ENCODE measurements at regions not wholly inside any gene's neighbourhood (a gene's known extent, or its start where the extent isn't known, plus 50 kb on each side); places are given as distances from the start of the nearest gene placed in this dataset.

DNA sequence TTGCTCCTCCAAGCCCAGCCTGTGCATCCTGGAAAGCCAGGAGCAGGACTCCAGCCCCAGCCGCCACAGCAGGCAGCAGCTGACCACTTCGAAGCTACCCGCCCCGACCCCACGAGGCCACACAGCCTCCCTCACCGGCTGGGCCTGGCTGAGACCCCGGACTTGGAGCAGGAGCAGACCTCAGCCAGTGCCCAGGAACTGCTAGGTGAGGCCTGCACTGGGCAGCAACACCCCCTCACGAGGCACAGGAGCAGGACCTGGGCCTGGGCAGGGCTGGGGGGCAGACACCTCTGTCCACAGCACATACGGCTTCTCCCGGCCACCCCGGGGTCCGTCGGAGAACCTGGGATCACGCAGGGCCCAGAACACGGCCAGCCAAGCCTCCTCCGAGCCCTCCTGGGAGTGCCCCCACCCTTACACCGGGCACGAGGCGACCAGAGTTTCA is 137.4 kb upstream of the C14orf180 start:
- Mint-ChIP-seq H3K27ac (no peak overlapping the region), H3K27me3 (ENCODE audit: insufficient read depth, low read depth, poor library complexity) (peaks cover 8% of the 10 kb centered on the region), H3K36me3 (ENCODE audit: low read depth) (no peaks in the 10 kb centered on the region), H3K9me3 (no peaks in the 10 kb centered on the region; the same call in 2 of the 3 replicates), H3K4me1 (peaks cover 12% of the 10 kb centered on the region), H3K4me3 (no peak overlapping the region)
- Histone ChIP-seq H3K4me2 (no peak overlapping the region), H4K20me1 (replicated peaks; ENCODE audit: insufficient read depth) (no peaks in the 10 kb centered on the region), H3K4me1 (ENCODE audit: insufficient read depth) (no peaks in the 10 kb centered on the region), H3F3A (replicated peaks; ENCODE audit: low read depth) (no peaks in the 10 kb centered on the region), H3K4me3 (no peak overlapping the region), H3K27ac (ENCODE audit: low read depth) (no peak overlapping the region), H3K36me3 (ENCODE audit: insufficient read depth) (no peaks in the 10 kb centered on the region), H3K27me3 (ENCODE audit: insufficient read depth) (no peaks in the 10 kb centered on the region), H3K79me2 (replicated peaks; ENCODE audit: insufficient read depth) (no peaks in the 10 kb centered on the region), H2AFZ (peak overlapping the region; percentile 74; the same call in 1 of the 2 replicates), H3K9me2 (ENCODE audit: insufficient read depth) (no peaks in the 10 kb centered on the region)
- TF ChIP-seq, protein P1, sequence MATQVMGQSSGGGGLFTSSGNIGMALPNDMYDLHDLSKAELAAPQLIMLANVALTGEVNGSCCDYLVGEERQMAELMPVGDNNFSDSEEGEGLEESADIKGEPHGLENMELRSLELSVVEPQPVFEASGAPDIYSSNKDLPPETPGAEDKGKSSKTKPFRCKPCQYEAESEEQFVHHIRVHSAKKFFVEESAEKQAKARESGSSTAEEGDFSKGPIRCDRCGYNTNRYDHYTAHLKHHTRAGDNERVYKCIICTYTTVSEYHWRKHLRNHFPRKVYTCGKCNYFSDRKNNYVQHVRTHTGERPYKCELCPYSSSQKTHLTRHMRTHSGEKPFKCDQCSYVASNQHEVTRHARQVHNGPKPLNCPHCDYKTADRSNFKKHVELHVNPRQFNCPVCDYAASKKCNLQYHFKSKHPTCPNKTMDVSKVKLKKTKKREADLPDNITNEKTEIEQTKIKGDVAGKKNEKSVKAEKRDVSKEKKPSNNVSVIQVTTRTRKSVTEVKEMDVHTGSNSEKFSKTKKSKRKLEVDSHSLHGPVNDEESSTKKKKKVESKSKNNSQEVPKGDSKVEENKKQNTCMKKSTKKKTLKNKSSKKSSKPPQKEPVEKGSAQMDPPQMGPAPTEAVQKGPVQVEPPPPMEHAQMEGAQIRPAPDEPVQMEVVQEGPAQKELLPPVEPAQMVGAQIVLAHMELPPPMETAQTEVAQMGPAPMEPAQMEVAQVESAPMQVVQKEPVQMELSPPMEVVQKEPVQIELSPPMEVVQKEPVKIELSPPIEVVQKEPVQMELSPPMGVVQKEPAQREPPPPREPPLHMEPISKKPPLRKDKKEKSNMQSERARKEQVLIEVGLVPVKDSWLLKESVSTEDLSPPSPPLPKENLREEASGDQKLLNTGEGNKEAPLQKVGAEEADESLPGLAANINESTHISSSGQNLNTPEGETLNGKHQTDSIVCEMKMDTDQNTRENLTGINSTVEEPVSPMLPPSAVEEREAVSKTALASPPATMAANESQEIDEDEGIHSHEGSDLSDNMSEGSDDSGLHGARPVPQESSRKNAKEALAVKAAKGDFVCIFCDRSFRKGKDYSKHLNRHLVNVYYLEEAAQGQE (IDR thresholded peaks at IDR 0.05; ENCODE audit: unreplicated experiment), result no peak
- TF ChIP-seq POLR2AphosphoS5 (IDR thresholded peaks at IDR 0.05; ENCODE audit: low read depth) (no peak), EZH2phosphoT487 (IDR thresholded peaks at IDR 0.05; ENCODE audit: unreplicated experiment) (no peak), CREB1 (CRISPR knock-in tag; IDR thresholded peaks at IDR 0.05; ENCODE audit: low read depth) (no peak), EZH2 (IDR thresholded peaks at IDR 0.05; ENCODE audit: low read depth, unreplicated experiment) (no peak), ZNF114 (CRISPR knock-in tag; IDR thresholded peaks at IDR 0.05) (no peak), JUNB (IDR thresholded peaks at IDR 0.05; ENCODE audit: unreplicated experiment) (no peak), NANOG (IDR thresholded peaks at IDR 0.05; ENCODE audit: borderline replicate concordance) (no peak)
- TF ChIP-seq, protein P2, sequence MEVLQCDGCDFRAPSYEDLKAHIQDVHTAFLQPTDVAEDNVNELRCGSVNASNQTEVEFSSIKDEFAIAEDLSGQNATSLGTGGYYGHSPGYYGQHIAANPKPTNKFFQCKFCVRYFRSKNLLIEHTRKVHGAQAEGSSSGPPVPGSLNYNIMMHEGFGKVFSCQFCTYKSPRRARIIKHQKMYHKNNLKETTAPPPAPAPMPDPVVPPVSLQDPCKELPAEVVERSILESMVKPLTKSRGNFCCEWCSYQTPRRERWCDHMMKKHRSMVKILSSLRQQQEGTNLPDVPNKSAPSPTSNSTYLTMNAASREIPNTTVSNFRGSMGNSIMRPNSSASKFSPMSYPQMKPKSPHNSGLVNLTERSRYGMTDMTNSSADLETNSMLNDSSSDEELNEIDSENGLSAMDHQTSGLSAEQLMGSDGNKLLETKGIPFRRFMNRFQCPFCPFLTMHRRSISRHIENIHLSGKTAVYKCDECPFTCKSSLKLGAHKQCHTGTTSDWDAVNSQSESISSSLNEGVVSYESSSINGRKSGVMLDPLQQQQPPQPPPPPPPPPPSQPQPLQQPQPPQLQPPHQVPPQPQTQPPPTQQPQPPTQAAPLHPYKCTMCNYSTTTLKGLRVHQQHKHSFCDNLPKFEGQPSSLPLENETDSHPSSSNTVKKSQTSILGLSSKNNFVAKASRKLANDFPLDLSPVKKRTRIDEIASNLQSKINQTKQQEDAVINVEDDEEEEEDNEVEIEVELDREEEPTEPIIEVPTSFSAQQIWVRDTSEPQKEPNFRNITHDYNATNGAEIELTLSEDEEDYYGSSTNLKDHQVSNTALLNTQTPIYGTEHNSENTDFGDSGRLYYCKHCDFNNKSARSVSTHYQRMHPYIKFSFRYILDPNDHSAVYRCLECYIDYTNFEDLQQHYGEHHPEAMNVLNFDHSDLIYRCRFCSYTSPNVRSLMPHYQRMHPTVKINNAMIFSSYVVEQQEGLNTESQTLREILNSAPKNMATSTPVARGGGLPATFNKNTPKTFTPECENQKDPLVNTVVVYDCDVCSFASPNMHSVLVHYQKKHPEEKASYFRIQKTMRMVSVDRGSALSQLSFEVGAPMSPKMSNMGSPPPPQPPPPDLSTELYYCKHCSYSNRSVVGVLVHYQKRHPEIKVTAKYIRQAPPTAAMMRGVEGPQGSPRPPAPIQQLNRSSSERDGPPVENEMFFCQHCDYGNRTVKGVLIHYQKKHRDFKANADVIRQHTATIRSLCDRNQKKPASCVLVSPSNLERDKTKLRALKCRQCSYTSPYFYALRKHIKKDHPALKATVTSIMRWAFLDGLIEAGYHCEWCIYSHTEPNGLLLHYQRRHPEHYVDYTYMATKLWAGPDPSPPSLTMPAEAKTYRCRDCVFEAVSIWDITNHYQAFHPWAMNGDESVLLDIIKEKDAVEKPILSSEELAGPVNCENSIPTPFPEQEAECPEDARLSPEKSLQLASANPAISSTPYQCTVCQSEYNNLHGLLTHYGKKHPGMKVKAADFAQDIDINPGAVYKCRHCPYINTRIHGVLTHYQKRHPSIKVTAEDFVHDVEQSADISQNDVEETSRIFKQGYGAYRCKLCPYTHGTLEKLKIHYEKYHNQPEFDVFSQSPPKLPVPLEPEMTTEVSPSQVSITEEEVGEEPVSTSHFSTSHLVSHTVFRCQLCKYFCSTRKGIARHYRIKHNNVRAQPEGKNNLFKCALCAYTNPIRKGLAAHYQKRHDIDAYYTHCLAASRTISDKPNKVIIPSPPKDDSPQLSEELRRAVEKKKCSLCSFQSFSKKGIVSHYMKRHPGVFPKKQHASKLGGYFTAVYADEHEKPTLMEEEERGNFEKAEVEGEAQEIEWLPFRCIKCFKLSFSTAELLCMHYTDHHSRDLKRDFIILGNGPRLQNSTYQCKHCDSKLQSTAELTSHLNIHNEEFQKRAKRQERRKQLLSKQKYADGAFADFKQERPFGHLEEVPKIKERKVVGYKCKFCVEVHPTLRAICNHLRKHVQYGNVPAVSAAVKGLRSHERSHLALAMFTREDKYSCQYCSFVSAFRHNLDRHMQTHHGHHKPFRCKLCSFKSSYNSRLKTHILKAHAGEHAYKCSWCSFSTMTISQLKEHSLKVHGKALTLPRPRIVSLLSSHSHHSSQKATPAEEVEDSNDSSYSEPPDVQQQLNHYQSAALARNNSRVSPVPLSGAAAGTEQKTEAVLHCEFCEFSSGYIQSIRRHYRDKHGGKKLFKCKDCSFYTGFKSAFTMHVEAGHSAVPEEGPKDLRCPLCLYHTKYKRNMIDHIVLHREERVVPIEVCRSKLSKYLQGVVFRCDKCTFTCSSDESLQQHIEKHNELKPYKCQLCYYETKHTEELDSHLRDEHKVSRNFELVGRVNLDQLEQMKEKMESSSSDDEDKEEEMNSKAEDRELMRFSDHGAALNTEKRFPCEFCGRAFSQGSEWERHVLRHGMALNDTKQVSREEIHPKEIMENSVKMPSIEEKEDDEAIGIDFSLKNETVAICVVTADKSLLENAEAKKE (CRISPR knock-in tag; IDR thresholded peaks at IDR 0.05), result no peak
- TF ChIP-seq, protein P3, sequence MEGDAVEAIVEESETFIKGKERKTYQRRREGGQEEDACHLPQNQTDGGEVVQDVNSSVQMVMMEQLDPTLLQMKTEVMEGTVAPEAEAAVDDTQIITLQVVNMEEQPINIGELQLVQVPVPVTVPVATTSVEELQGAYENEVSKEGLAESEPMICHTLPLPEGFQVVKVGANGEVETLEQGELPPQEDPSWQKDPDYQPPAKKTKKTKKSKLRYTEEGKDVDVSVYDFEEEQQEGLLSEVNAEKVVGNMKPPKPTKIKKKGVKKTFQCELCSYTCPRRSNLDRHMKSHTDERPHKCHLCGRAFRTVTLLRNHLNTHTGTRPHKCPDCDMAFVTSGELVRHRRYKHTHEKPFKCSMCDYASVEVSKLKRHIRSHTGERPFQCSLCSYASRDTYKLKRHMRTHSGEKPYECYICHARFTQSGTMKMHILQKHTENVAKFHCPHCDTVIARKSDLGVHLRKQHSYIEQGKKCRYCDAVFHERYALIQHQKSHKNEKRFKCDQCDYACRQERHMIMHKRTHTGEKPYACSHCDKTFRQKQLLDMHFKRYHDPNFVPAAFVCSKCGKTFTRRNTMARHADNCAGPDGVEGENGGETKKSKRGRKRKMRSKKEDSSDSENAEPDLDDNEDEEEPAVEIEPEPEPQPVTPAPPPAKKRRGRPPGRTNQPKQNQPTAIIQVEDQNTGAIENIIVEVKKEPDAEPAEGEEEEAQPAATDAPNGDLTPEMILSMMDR (conservative IDR thresholded peaks at IDR 0.05; ENCODE audit: low read depth in 2 of 2), result no peak
- TF ChIP-seq, protein P4, sequence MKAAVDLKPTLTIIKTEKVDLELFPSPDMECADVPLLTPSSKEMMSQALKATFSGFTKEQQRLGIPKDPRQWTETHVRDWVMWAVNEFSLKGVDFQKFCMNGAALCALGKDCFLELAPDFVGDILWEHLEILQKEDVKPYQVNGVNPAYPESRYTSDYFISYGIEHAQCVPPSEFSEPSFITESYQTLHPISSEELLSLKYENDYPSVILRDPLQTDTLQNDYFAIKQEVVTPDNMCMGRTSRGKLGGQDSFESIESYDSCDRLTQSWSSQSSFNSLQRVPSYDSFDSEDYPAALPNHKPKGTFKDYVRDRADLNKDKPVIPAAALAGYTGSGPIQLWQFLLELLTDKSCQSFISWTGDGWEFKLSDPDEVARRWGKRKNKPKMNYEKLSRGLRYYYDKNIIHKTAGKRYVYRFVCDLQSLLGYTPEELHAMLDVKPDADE (IDR thresholded peaks at IDR 0.05), result no peak
- ATAC-seq (peak; percentile 7; the same call in 1 of the 3 replicates), DNase-seq (ENCODE audit: low spot score) (no peak)

Data from GM23338 (cell line).